Stimulated activated naive CD8-positive, alpha-beta T cell treated with anti-CD3 and anti-CD28 coated beads, Interleukin-15, amount 100 ng/mL, for 72 hours (primary cell): ENCODE measurements at regions not wholly inside any gene's neighbourhood (a gene's known extent, or its start where the extent isn't known, plus 50 kb on each side); places are given as distances from the start of the nearest gene placed in this dataset.
"Not testable (repeated sequence)": the region's sequence is repeated elsewhere in the genome, so short reads cannot be mapped to it uniquely, and the experiment has no call there.

Experiments
- ATAC-seq: fragments of 150-1000 bp; cut with Tn5 transposase; 2 replicates; pipeline ENCODE4 v1.10.0; 2021; ENCODE audit warnings: mild to moderate bottlenecking, moderate library complexity
- DNase-seq, 2 donors: peaks; one replicate each; pipeline ENCODE4 v3.0.0; 2021 to 2022
- H3K27ac Mint-ChIP-seq, 2 donors: one replicate each; pipeline ENCODE4 v1.8.0; 2022; ENCODE audit warnings: mild to moderate bottlenecking in 2 of 2, mixed read lengths in 2 of 2, moderate library complexity in 2 of 2
- H3K27me3 Mint-ChIP-seq: one replicate; pipeline ENCODE4 v1.8.0; 2022; ENCODE audit warnings: mixed read lengths
- H3K4me1 Mint-ChIP-seq: one replicate; pipeline ENCODE4 v1.8.0; 2022; ENCODE audit warnings: mild to moderate bottlenecking, mixed read lengths
- H3K4me3 Mint-ChIP-seq, 2 donors: one replicate each; pipeline ENCODE4 v1.8.0; 2022; ENCODE audit warnings: mild to moderate bottlenecking in 2 of 2, mixed read lengths in 2 of 2, moderate library complexity in 1 of 2
- H3K9me3 Mint-ChIP-seq, 2 donors: one replicate each; pipeline ENCODE4 v1.8.0; 2022; ENCODE audit warnings: mixed read lengths in 2 of 2

DNA sequence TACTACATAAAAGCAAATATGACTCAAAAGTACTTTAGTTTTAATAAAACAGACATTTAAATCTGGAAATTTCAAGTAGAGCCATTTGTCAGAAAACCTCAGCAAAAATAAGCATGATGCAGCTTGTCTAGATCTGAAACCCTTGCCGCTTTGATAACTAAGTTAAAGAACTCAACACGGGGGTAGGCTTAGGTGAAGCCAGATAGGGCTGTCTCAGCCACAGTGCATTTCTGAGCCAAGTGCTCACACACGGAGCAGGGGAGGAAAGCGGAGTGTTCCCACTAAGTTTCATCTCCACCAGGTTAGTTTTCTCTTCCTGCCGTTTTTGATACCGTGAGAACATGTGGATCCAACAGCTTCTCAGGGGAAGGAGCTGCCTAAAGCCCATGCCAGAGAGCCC is 303.5 kb downstream of the BCL2L11 start:
- not testable (repeated sequence) for H3K9me3 Mint-ChIP-seq, H3K4me3 Mint-ChIP-seq, H3K27me3 Mint-ChIP-seq, ATAC-seq, H3K27ac Mint-ChIP-seq, DNase-seq
- H3K4me1 Mint-ChIP-seq: peaks cover 30% of the 10 kb centered on the region

DNA sequence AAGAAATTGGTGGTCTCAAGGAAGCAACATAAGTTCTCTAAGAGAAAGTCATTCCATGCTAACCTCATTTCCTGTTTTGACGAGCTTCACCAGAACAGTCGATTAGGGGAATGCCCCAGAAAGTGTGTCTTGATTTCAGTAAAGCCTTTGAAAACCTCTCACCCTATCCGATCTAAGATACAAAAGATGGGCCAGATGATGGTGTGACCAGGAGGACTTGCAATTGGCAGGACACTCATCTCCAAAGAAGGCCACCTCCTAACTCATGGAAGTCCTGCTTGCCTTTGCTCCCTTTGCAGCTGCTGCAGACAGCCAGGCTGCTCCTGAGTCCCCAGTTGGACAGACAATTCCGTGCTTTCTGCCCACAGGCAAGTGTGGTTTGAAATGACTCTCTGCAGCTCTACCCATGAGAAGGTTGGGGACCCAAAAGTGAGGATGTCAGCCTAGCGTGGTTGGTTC is 304.2 kb downstream of the BCL2L11 start:
- H3K27me3 Mint-ChIP-seq, H3K9me3 Mint-ChIP-seq: not testable (repeated sequence)
- peak; percentile 73 to 76 for DNase-seq
- peak; percentile 78 for ATAC-seq
- Mint-ChIP-seq H3K4me1 (peaks cover 32% of the 10 kb centered on the region), H3K27ac (peak overlapping the region in 1 of 2 donors; percentile 48), H3K4me3 (peak overlapping the region in 1 of 2 donors; percentile 68)

DNA sequence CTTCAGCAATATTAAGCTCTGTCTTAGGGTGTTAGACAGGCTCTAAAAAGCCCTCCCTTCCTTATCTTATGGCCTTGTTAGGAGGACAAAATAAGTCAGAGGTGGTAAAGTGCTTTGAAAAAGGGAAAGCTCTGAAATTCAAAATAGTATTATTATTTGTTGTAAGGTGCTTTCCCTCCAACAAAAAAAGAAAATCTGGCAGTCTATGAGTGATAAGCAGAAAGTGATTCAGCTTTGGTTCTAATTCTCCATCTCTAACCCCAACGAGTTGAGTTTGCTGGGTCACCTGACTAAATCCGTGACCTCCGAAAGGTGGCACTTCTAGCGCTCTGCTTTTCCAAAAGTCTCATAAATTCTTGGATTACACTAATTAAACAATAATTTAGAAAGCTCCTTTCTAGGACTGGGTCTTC is 305.1 kb downstream of the BCL2L11 start:
- not testable (repeated sequence) for H3K27ac Mint-ChIP-seq, H3K27me3 Mint-ChIP-seq, H3K4me3 Mint-ChIP-seq, H3K9me3 Mint-ChIP-seq
- ATAC-seq (peak; percentile 78), DNase-seq (peak; percentile 51 to 57)
- peaks cover 32% of the 10 kb centered on the region for H3K4me1 Mint-ChIP-seq

DNA sequence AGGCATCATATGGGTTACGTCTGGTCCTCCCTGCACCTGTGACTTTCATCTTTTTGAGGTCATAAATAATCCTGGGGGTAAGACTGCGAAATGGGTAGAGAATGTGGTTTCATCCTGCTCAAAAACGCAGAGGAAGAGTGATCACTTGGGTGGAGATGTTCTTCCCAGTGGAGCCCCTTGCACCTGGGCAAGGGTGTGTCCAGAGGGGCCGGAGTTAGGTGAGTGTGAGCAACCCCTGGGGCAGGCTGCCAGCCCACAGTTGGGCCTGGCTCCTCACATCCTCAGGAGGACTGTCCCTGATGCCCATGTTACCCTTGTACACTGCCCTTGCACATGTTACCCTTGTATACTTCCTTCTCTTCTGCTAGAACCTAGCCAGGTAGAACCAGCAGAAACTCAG is 306.6 kb downstream of the BCL2L11 start:
- H3K4me1 Mint-ChIP-seq: peaks cover 41% of the 10 kb centered on the region
- ATAC-seq, H3K27me3 Mint-ChIP-seq, H3K9me3 Mint-ChIP-seq, H3K4me3 Mint-ChIP-seq, DNase-seq: not testable (repeated sequence)
- H3K27ac Mint-ChIP-seq: peak overlapping the region in 1 of 2 donors; percentile 19

DNA sequence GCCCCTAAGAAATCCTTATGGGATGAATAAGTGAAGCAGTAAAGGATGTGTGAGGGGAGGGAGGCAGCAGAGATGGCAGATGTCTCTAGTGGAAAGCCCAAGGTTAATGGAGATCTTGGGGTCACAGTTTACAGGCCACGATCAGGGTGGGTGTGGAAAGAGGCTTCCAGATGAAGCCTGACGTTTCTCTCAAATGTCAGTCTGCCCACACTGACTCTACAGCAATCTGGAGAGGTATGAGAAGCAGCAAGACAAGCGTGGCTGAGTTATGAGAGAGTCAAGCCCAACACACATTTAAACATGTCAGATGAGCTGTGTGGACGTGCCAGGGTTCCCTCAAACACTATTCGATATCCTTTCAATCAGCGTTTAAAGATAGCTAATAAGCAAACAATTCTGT is 308.2 kb downstream of the BCL2L11 start:
- H3K27ac Mint-ChIP-seq: peak overlapping the region in 1 of 2 donors; percentile 34
- not testable (repeated sequence) for DNase-seq, H3K9me3 Mint-ChIP-seq, H3K27me3 Mint-ChIP-seq, ATAC-seq
- H3K4me1 Mint-ChIP-seq: peaks cover 40% of the 10 kb centered on the region
- H3K4me3 Mint-ChIP-seq: peak overlapping the region in 1 of 2 donors; percentile 3

DNA sequence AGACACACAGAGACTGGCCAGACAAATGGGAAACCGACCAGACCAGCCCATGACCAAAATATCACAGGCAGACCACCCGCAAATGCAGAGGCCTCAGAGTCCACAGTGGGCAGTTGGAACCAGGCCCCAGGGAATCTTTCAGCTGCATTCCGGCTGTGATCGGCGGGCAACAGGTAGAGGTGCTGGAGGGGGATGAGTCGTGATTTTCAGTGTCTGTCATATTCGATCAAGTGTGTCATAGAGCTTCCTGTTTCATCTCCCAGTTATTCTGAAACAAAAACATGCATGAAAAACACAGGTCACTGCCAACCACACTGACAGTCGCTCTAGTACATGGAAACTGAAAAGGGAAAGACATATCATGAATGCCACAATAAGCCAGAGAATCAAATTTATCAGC is 308.6 kb downstream of the BCL2L11 start:
- H3K4me3 Mint-ChIP-seq, H3K27me3 Mint-ChIP-seq, H3K9me3 Mint-ChIP-seq, DNase-seq: not testable (repeated sequence)
- peaks cover 40% of the 10 kb centered on the region for H3K4me1 Mint-ChIP-seq
- peak overlapping the region in 1 of 2 donors; percentile 34 for H3K27ac Mint-ChIP-seq
- ATAC-seq: peak; percentile 56

DNA sequence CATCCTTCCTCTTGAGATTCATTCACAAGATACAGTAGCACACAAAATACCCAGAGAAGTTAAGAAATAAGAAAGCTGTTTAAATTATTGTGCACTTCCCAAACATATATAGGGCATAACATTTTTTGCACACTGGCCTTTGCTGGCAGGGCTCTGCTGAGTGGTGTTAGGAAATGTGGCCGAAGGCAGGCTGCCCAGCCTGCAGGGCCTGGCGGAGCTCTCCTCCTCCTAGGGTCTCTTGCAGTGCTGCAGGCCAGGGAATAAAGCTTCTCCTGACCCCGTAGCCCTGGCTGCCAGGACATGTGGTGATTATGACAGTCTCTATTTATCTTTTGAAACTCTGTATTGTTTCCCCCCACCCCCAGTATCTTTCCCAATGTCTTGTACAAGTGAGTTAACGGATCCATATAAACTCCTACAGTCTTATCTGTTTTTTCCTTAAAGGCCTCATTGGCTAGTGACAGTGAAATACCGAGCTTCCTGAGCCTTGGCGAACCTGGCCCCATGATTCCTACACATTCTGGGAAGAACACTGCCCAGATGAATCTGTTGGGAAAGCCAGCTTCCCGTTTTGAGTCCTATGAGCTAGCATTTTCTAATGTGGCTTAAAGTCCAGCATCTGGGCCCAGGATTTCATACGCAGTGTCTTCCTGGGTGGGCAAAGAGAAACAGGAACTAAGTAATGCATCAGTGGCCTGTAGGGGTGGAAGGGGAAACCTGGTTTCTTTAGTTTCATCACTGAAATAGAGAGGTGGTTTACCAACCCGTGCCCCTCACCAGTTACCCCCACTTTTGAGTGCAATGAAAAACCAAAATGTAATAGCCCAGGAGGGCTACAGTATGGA is 310.3 kb downstream of the BCL2L11 start:
- not testable (repeated sequence) for H3K27ac Mint-ChIP-seq, DNase-seq

DNA sequence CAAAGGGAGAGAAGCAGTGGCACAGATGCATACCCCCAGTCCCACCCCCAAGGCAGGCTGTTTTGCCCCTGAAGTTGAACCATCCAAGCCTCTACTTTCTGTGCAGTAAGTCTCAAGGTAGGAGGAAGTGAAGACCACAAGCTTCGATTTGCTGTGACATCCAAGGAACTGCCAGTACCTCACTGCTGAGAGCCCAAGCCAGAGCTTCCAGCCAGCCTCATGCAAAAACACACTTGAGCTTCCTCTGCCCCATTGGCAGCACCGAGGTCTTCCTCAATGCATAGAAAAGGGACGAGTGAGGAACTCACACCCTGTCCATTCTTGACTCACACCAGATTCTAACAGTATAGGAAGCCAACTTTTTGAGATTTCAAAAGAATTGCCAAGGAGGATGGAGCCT is 311.7 kb downstream of the BCL2L11 start:
- H3K9me3 Mint-ChIP-seq, H3K27ac Mint-ChIP-seq, DNase-seq, ATAC-seq, H3K27me3 Mint-ChIP-seq: not testable (repeated sequence)
- Mint-ChIP-seq H3K4me1 (peaks cover 36% of the 10 kb centered on the region), H3K4me3 (peak overlapping the region in 1 of 2 donors; percentile 35)

More for the DNA sequence above, 310.3 kb downstream of the BCL2L11 start:
- H3K9me3 Mint-ChIP-seq, H3K4me3 Mint-ChIP-seq, H3K27me3 Mint-ChIP-seq, ATAC-seq: not testable (repeated sequence)
- H3K4me1 Mint-ChIP-seq: peaks cover 41% of the 10 kb centered on the region

DNA sequence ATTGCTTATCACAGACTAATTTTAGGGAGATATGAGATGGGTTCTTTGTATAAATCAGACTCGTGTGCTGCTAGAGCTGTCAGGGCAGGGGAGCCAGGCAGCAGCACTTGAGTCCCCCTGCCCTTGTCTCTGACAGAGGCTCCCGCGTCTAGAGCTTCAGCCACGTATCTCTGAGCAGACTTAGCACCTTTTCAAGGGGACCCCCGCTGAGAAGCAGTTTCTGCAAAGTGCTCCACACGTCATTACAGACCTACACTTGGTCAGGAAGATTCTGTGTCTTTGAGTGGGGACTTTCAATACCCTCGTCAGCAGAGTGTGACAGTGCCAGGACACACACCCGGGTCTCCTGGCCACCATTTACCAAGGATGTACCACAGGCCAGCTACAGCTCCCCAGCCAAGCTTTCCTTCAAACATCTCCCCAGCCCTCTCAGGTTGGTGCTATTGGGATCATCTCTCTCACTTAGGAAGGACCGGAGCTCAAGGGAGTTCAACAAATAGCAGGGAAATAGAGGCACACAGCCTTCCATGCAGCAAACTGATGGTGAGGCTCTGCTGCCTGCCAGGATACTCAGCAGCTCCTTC is 312.3 kb downstream of the BCL2L11 start:
- not testable (repeated sequence) for ATAC-seq, H3K9me3 Mint-ChIP-seq, H3K4me3 Mint-ChIP-seq, H3K27ac Mint-ChIP-seq, DNase-seq, H3K27me3 Mint-ChIP-seq
- H3K4me1 Mint-ChIP-seq: peaks cover 32% of the 10 kb centered on the region

DNA sequence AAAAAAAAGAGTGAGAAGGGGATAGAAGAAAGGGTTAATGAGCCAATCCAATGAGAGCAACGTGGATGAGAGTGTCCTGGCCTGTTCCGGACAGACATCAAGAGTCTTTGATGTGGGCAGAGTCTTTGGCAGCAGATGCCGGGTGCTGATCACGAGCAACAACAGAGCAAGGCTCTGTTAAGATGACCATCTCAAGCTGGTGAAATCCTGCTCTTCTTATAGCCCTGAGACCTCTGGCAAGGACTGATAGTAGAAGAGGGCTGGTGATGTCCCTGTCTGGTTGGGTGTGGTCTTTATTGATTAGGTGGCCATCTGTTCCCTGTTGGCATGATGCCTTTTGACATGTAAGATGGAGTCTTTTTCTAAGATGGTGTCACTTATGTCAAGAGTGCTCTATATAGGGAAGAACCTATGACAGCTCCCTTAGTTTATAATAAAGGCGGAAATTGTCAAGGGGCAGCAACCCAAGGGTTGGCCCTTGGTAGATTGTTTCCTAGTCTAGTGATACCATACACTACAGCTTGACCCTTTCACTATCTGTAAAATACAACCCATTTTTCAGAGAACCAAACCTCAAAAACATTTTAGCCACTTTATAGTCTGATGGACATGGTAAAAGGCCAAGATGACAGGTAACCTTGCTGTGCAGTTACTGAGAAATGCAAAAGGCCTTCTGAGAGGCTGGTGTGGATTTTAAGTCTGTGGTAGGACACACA is 313.3 kb downstream of the BCL2L11 start:
- peaks cover 21% of the 10 kb centered on the region for H3K4me1 Mint-ChIP-seq
- ATAC-seq, H3K4me3 Mint-ChIP-seq, H3K9me3 Mint-ChIP-seq, H3K27me3 Mint-ChIP-seq, DNase-seq, H3K27ac Mint-ChIP-seq: not testable (repeated sequence)

DNA sequence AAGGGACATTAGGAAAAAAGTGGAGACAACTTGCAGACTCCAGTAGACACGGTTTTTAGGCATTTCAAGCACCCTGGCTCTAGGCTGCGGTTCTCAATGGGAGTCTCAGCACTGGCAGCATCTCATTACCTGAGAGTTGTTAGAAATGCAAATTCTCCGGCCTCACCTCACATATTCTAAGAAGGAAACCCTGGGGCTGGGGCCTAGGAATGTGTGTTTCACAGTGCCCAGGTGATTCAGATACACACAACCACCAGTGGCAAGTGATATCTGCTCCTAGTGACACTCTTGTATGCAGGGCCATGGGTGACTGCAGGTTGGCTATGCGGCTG is 313.9 kb downstream of the BCL2L11 start:
- ATAC-seq, H3K9me3 Mint-ChIP-seq, H3K27me3 Mint-ChIP-seq, DNase-seq, H3K4me3 Mint-ChIP-seq, H3K27ac Mint-ChIP-seq: not testable (repeated sequence)
- H3K4me1 Mint-ChIP-seq: peaks cover 18% of the 10 kb centered on the region

DNA sequence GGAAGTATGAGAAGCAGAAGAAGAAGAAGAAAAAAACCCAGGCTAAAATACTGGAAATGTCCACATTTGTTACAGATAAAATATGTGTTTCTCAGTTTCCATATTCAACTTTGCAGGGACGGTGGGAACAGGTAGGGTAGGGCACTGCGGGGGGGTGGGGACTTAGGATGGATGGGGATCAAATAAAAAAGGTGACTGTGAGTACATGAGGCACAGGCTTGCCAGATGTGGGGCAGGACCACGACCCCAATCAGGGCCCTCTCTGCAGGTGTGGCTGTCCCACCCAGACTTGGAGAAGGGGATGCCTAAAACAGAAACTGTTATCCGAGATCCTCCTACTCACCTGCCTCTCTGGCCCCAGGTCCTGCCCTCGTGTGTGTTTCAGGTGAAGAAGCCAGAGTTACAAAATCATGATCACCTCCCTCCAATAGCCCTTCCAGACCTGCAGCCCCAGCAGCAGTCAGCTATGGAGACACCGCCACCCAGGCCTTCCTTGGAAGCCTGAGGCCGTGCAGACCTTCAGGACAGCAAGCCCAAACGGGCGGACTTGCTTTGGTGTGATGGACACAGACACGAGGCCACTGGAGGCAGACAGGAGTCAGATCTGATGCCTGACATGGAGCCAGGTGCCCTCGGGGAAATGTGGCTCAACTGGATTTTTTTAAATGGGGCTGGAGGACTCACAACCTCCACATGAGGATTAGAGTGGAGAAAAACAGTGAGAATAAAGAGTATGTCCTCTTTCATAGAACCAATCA is 315.0 kb downstream of the BCL2L11 start:
- ATAC-seq, DNase-seq, H3K9me3 Mint-ChIP-seq, H3K27ac Mint-ChIP-seq, H3K27me3 Mint-ChIP-seq: not testable (repeated sequence)
- H3K4me3 Mint-ChIP-seq: peak overlapping the region in 1 of 2 donors; percentile 55
- peaks cover 22% of the 10 kb centered on the region for H3K4me1 Mint-ChIP-seq

DNA sequence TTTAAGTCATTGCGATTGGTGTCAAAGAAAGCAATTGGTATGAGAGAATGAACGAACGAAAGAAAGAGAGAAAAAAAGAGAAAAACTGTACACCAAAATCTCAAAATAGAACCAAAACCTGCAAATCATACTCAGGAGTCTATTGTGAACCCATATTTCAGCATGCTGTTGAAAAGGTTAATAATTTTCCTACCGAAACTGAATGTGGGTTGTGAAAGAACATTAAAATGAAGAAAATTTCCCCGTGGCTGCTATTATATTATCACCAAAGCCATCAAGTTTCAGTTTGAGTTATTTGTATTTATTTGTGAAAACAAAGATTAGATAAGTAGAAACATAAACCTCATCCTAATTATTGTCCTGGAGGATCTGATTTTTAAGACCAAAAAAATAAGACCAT is 315.7 kb downstream of the BCL2L11 start:
- peaks cover 17% of the 10 kb centered on the region for H3K4me1 Mint-ChIP-seq
- H3K4me3 Mint-ChIP-seq, DNase-seq, ATAC-seq, H3K27me3 Mint-ChIP-seq, H3K27ac Mint-ChIP-seq, H3K9me3 Mint-ChIP-seq: not testable (repeated sequence)

DNA sequence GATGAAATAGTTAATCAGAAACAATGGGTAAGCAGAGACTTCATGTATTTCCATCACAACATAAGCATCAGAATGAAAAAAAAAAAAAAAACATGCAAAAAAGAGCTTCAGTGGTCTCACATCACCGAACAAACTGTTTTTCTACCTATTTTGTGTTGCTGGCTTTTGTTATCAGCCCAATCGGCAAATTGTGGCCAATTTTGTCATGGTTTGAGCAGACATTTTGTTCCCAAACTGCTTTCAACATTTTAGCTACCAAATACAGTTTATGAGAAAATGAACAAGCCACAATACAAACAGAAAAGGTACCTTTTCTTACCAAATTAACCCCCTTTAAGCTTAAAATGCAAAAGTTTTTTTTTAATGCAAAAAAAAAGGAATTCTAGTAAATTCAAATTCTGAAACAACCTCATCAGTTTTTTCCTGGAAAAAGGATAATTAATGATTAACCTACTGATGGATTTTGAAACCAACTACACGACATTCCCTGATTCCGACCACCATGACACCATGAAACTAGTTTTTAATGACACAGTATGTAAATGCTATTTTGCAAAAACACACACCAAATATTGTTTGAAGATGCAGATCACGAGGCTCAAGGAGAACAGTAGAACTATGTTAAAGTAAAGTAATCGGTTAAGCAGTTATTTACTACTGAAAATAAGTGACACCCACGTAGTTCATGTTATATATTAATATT is 316.7 kb downstream of the BCL2L11 start:
- ATAC-seq, H3K4me3 Mint-ChIP-seq, H3K27me3 Mint-ChIP-seq, DNase-seq, H3K27ac Mint-ChIP-seq, H3K9me3 Mint-ChIP-seq: not testable (repeated sequence)
- H3K4me1 Mint-ChIP-seq: peaks cover 11% of the 10 kb centered on the region

DNA sequence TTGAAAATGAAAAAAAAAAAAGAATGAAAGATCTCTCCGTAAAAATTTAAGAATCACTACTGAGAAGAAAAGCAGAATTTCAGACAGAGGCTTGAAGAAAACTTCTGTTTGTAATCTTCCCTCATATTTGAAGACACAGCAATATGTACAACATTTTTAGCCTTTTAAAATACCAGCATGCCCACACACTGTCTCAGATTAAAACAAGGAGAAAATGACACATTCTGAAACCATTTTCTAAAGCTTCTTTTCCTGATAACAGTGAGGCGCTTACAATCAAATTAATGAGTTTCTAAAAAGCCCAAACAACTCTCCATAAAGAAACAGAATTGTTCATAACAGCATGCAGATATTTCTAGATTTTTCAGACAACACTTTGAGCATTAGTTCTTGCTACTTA is 317.4 kb downstream of the BCL2L11 start:
- H3K27ac Mint-ChIP-seq, ATAC-seq, H3K9me3 Mint-ChIP-seq, H3K4me1 Mint-ChIP-seq, DNase-seq, H3K27me3 Mint-ChIP-seq, H3K4me3 Mint-ChIP-seq: not testable (repeated sequence)
